ENCODE measurements at regions not wholly inside any gene's neighbourhood (a gene's known extent, or its start where the extent isn't known, plus 50 kb on each side); places are given as distances from the start of the nearest gene placed in this dataset.

- H3K4me1 ChIP-seq (ENCODE audit: control insufficient read depth in 2 of 2, insufficient read depth in 2 of 2, low read length in 2 of 2): peaks cover 0 to 3% of the 10 kb centered on the region in 2 donors
- peak overlapping the region; percentile 51 to 83 for H3K4me3 ChIP-seq (ENCODE audit: low read length in 2 of 2)
- no peaks in the 10 kb centered on the region for H3K36me3 ChIP-seq (ENCODE audit: control insufficient read depth in 2 of 2, insufficient read depth in 2 of 2, low read length in 2 of 2)
- peak overlapping the region; percentile 31 to 70 for H3K9ac ChIP-seq (ENCODE audit: low read depth in 1 of 2, low read length in 2 of 2)
- H3K27me3 ChIP-seq (ENCODE audit: control insufficient read depth in 2 of 2, insufficient read depth in 2 of 2, low read length in 2 of 2): no peaks in the 10 kb centered on the region
- peak overlapping the region; percentile 33 to 61 for H3K27ac ChIP-seq (ENCODE audit: low read depth in 2 of 2, low read length in 2 of 2)
- no peaks in the 10 kb centered on the region for H3K9me3 ChIP-seq (ENCODE audit: control insufficient read depth in 2 of 2, low read length in 2 of 2)
Measured at GRCh38 chr19:30719189-30719998, 347.2 kb downstream of the ZNF536 start.

- H3K9me3 ChIP-seq (ENCODE audit: control insufficient read depth in 2 of 2, low read length in 2 of 2): no peaks in the 10 kb centered on the region
- H3K27ac ChIP-seq (ENCODE audit: low read depth in 2 of 2, low read length in 2 of 2): no peak overlapping the region
- no peak overlapping the region for H3K9ac ChIP-seq (ENCODE audit: low read depth in 1 of 2, low read length in 2 of 2)
- no peaks in the 10 kb centered on the region for H3K27me3 ChIP-seq (ENCODE audit: control insufficient read depth in 2 of 2, insufficient read depth in 2 of 2, low read length in 2 of 2)
- H3K36me3 ChIP-seq (ENCODE audit: control insufficient read depth in 2 of 2, insufficient read depth in 2 of 2, low read length in 2 of 2): no peaks in the 10 kb centered on the region
- H3K4me3 ChIP-seq (ENCODE audit: low read length in 2 of 2): peak overlapping the region; percentile 51 to 83
- H3K4me1 ChIP-seq (ENCODE audit: control insufficient read depth in 2 of 2, insufficient read depth in 2 of 2, low read length in 2 of 2): peaks cover 0 to 3% of the 10 kb centered on the region in 2 donors
Measured at GRCh38 chr19:30718707-30719106, 346.5 kb downstream of the ZNF536 start.

GRCh38 chr19:30718014-30718413, 345.8 kb downstream of the ZNF536 start:
- Histone ChIP-seq H3K9ac (ENCODE audit: low read depth in 1 of 2, low read length in 2 of 2) (no peak overlapping the region), H3K4me3 (ENCODE audit: low read length in 2 of 2) (no peak overlapping the region), H3K4me1 (ENCODE audit: control insufficient read depth in 2 of 2, insufficient read depth in 2 of 2, low read length in 2 of 2) (peaks cover 0 to 3% of the 10 kb centered on the region in 2 donors), H3K27me3 (ENCODE audit: control insufficient read depth in 2 of 2, insufficient read depth in 2 of 2, low read length in 2 of 2) (no peaks in the 10 kb centered on the region), H3K27ac (ENCODE audit: low read depth in 2 of 2, low read length in 2 of 2) (no peak overlapping the region), H3K9me3 (ENCODE audit: control insufficient read depth in 2 of 2, low read length in 2 of 2) (no peaks in the 10 kb centered on the region), H3K36me3 (ENCODE audit: control insufficient read depth in 2 of 2, insufficient read depth in 2 of 2, low read length in 2 of 2) (no peaks in the 10 kb centered on the region)

GRCh38 chr19:30717381-30717780, 345.2 kb downstream of the ZNF536 start:
- no peak overlapping the region for H3K4me3 ChIP-seq (ENCODE audit: low read length in 2 of 2)
- H3K27me3 ChIP-seq (ENCODE audit: control insufficient read depth in 2 of 2, insufficient read depth in 2 of 2, low read length in 2 of 2): no peaks in the 10 kb centered on the region
- peaks cover 0 to 3% of the 10 kb centered on the region in 2 donors for H3K4me1 ChIP-seq (ENCODE audit: control insufficient read depth in 2 of 2, insufficient read depth in 2 of 2, low read length in 2 of 2)
- H3K9ac ChIP-seq (ENCODE audit: low read depth in 1 of 2, low read length in 2 of 2): no peak overlapping the region
- no peak overlapping the region for H3K27ac ChIP-seq (ENCODE audit: low read depth in 2 of 2, low read length in 2 of 2)
- H3K9me3 ChIP-seq (ENCODE audit: control insufficient read depth in 2 of 2, low read length in 2 of 2): no peaks in the 10 kb centered on the region
- no peaks in the 10 kb centered on the region for H3K36me3 ChIP-seq (ENCODE audit: control insufficient read depth in 2 of 2, insufficient read depth in 2 of 2, low read length in 2 of 2)

GRCh38 chr19:30712431-30713337, 340.5 kb downstream of the ZNF536 start:
- no peaks in the 10 kb centered on the region for H3K36me3 ChIP-seq (ENCODE audit: control insufficient read depth in 2 of 2, insufficient read depth in 2 of 2, low read length in 2 of 2)
- no peak overlapping the region for H3K9ac ChIP-seq (ENCODE audit: low read depth in 1 of 2, low read length in 2 of 2)
- H3K4me1 ChIP-seq (ENCODE audit: control insufficient read depth in 2 of 2, insufficient read depth in 2 of 2, low read length in 2 of 2): no peaks in the 10 kb centered on the region
- H3K27me3 ChIP-seq (ENCODE audit: control insufficient read depth in 2 of 2, insufficient read depth in 2 of 2, low read length in 2 of 2): no peaks in the 10 kb centered on the region
- no peak overlapping the region for H3K4me3 ChIP-seq (ENCODE audit: low read length in 2 of 2)
- no peak overlapping the region for H3K27ac ChIP-seq (ENCODE audit: low read depth in 2 of 2, low read length in 2 of 2)
- no peaks in the 10 kb centered on the region for H3K9me3 ChIP-seq (ENCODE audit: control insufficient read depth in 2 of 2, low read length in 2 of 2)

GRCh38 chr19:30711826-30712225, 339.6 kb downstream of the ZNF536 start:
- no peaks in the 10 kb centered on the region for H3K27me3 ChIP-seq (ENCODE audit: control insufficient read depth in 2 of 2, insufficient read depth in 2 of 2, low read length in 2 of 2)
- no peaks in the 10 kb centered on the region for H3K9me3 ChIP-seq (ENCODE audit: control insufficient read depth in 2 of 2, low read length in 2 of 2)
- no peaks in the 10 kb centered on the region for H3K4me1 ChIP-seq (ENCODE audit: control insufficient read depth in 2 of 2, insufficient read depth in 2 of 2, low read length in 2 of 2)
- no peak overlapping the region for H3K4me3 ChIP-seq (ENCODE audit: low read length in 2 of 2)
- H3K36me3 ChIP-seq (ENCODE audit: control insufficient read depth in 2 of 2, insufficient read depth in 2 of 2, low read length in 2 of 2): no peaks in the 10 kb centered on the region
- no peak overlapping the region for H3K27ac ChIP-seq (ENCODE audit: low read depth in 2 of 2, low read length in 2 of 2)
- no peak overlapping the region for H3K9ac ChIP-seq (ENCODE audit: low read depth in 1 of 2, low read length in 2 of 2)

GRCh38 chr19:30711296-30711695, 339.1 kb downstream of the ZNF536 start:
- no peak overlapping the region for H3K27ac ChIP-seq (ENCODE audit: low read depth in 2 of 2, low read length in 2 of 2)
- no peak overlapping the region for H3K9ac ChIP-seq (ENCODE audit: low read depth in 1 of 2, low read length in 2 of 2)
- no peaks in the 10 kb centered on the region for H3K4me1 ChIP-seq (ENCODE audit: control insufficient read depth in 2 of 2, insufficient read depth in 2 of 2, low read length in 2 of 2)
- H3K9me3 ChIP-seq (ENCODE audit: control insufficient read depth in 2 of 2, low read length in 2 of 2): no peaks in the 10 kb centered on the region
- no peaks in the 10 kb centered on the region for H3K27me3 ChIP-seq (ENCODE audit: control insufficient read depth in 2 of 2, insufficient read depth in 2 of 2, low read length in 2 of 2)
- no peaks in the 10 kb centered on the region for H3K36me3 ChIP-seq (ENCODE audit: control insufficient read depth in 2 of 2, insufficient read depth in 2 of 2, low read length in 2 of 2)
- no peak overlapping the region for H3K4me3 ChIP-seq (ENCODE audit: low read length in 2 of 2)

GRCh38 chr19:30710721-30711120, 338.5 kb downstream of the ZNF536 start:
- Histone ChIP-seq H3K27me3 (ENCODE audit: control insufficient read depth in 2 of 2, insufficient read depth in 2 of 2, low read length in 2 of 2) (no peaks in the 10 kb centered on the region), H3K4me1 (ENCODE audit: control insufficient read depth in 2 of 2, insufficient read depth in 2 of 2, low read length in 2 of 2) (no peaks in the 10 kb centered on the region), H3K9ac (ENCODE audit: low read depth in 1 of 2, low read length in 2 of 2) (no peak overlapping the region), H3K27ac (ENCODE audit: low read depth in 2 of 2, low read length in 2 of 2) (no peak overlapping the region), H3K9me3 (ENCODE audit: control insufficient read depth in 2 of 2, low read length in 2 of 2) (no peaks in the 10 kb centered on the region), H3K36me3 (ENCODE audit: control insufficient read depth in 2 of 2, insufficient read depth in 2 of 2, low read length in 2 of 2) (no peaks in the 10 kb centered on the region), H3K4me3 (ENCODE audit: low read length in 2 of 2) (no peak overlapping the region)

- no peak overlapping the region for H3K4me3 ChIP-seq (ENCODE audit: low read length in 2 of 2)
- no peaks in the 10 kb centered on the region for H3K27me3 ChIP-seq (ENCODE audit: control insufficient read depth in 2 of 2, insufficient read depth in 2 of 2, low read length in 2 of 2)
- no peak overlapping the region for H3K27ac ChIP-seq (ENCODE audit: low read depth in 2 of 2, low read length in 2 of 2)
Measured at GRCh38 chr19:30708416-30709178, 336.4 kb downstream of the ZNF536 start.

More at GRCh38 chr19:30708416-30709178, 336.4 kb downstream of the ZNF536 start:
- Histone ChIP-seq H3K36me3 (ENCODE audit: control insufficient read depth in 2 of 2, insufficient read depth in 2 of 2, low read length in 2 of 2) (no peaks in the 10 kb centered on the region), H3K9ac (ENCODE audit: low read depth in 1 of 2, low read length in 2 of 2) (no peak overlapping the region), H3K9me3 (ENCODE audit: control insufficient read depth in 2 of 2, low read length in 2 of 2) (no peaks in the 10 kb centered on the region), H3K4me1 (ENCODE audit: control insufficient read depth in 2 of 2, insufficient read depth in 2 of 2, low read length in 2 of 2) (no peaks in the 10 kb centered on the region)

Data from mucosa of rectum (tissue), 2 donors.